ENCODE measurements at regions not wholly inside any gene's neighbourhood (a gene's known extent, or its start where the extent isn't known, plus 50 kb on each side); places are given as distances from the start of the nearest gene placed in this dataset.

DNA sequence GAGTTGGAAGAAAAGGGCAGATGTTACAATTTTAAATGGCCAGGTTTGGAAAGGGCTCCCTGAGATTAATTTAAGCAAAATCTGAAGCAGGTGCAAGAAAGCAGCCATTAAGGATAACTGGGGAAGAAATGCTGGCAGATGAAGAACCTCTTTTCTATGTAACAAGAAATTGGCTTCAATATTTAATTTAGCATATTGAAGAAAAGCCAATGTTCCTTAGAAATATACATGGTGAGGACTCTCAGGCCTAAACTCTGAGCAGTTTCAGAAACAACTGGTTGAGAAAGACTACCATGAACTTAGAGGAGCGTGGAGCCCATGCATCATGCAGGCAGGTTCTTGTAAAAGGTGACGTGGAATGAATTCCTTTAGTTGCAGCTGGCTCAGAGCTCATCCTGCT, 152.8 kb downstream of the LRIG3 start:
- CTCF ChIA-PET = no interaction called here
- Histone ChIP-seq H3K36me3 (ENCODE audit: control insufficient read depth, insufficient read depth, low read length) (no peaks in the 10 kb centered on the region), H3K27me3 (ENCODE audit: control insufficient read depth, insufficient read depth, low read length) (no peaks in the 10 kb centered on the region), H3K4me3 (ENCODE audit: low read depth, low read length) (no peak overlapping the region)
- POLR2A ChIA-PET = no interaction called here
- TF ChIP-seq, protein P1, sequence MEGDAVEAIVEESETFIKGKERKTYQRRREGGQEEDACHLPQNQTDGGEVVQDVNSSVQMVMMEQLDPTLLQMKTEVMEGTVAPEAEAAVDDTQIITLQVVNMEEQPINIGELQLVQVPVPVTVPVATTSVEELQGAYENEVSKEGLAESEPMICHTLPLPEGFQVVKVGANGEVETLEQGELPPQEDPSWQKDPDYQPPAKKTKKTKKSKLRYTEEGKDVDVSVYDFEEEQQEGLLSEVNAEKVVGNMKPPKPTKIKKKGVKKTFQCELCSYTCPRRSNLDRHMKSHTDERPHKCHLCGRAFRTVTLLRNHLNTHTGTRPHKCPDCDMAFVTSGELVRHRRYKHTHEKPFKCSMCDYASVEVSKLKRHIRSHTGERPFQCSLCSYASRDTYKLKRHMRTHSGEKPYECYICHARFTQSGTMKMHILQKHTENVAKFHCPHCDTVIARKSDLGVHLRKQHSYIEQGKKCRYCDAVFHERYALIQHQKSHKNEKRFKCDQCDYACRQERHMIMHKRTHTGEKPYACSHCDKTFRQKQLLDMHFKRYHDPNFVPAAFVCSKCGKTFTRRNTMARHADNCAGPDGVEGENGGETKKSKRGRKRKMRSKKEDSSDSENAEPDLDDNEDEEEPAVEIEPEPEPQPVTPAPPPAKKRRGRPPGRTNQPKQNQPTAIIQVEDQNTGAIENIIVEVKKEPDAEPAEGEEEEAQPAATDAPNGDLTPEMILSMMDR (IDR thresholded peaks at IDR 0.05; ENCODE audit: insufficient read depth, low read depth, low read length) = no peak
- no peak for DNase-seq (ENCODE audit: low read depth)

DNA sequence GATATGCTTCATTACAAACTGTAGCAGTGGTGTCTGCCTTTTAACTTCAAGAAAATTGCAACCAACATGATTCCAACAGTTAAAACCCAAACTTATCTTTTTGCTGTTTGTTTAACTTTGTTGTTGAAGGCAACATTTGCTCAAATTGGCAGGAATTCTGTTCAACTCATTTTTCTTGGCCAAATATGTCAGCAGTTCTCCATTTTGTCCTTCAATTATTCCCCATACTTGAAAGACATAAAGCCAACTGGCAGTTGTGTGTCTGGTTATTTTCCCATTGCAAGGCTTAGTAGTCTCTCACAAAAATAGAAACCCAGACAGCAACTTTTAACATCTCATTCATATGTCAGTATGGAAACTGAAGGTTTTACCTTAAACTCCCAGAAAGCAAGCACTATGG, 146.3 kb downstream of the LRIG3 start:
- Histone ChIP-seq H3K4me3 (ENCODE audit: low read depth, low read length) (no peak overlapping the region), H3K27me3 (ENCODE audit: control insufficient read depth, insufficient read depth, low read length) (no peaks in the 10 kb centered on the region), H3K36me3 (ENCODE audit: control insufficient read depth, insufficient read depth, low read length) (no peaks in the 10 kb centered on the region)
- POLR2A ChIA-PET = no interaction called here
- TF ChIP-seq, protein P1 (IDR thresholded peaks at IDR 0.05; ENCODE audit: insufficient read depth, low read depth, low read length) = no peak
- CTCF ChIA-PET = no interaction called here
- no peak for DNase-seq (ENCODE audit: low read depth)

DNA sequence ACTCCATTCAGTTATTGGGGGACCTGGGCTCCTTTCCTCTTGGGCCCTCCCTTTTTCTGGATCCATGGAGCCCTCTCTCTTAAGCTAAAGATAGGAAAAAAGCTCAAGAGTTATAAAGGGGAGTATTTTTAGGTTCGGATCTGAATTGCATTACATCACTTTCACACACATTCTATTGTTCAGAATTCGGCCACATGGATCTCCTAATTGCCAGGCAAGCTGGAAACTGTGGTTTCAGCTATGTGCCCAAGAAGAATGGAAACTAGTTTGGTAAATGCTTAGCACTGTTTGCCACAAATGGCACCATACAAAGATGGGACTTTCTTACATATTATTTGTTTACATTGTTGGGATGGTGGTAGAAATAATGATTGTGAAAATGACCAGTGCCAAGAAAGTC, 145.6 kb downstream of the LRIG3 start:
- POLR2A ChIA-PET = no interaction called here
- no peak for DNase-seq (ENCODE audit: low read depth)
- H3K36me3 ChIP-seq (ENCODE audit: control insufficient read depth, insufficient read depth, low read length) = no peaks in the 10 kb centered on the region
- no peak overlapping the region for H3K4me3 ChIP-seq (ENCODE audit: low read depth, low read length)
- CTCF ChIA-PET = no interaction called here
- no peaks in the 10 kb centered on the region for H3K27me3 ChIP-seq (ENCODE audit: control insufficient read depth, insufficient read depth, low read length)
- TF ChIP-seq, protein P1 (IDR thresholded peaks at IDR 0.05; ENCODE audit: insufficient read depth, low read depth, low read length) = no peak

- H3K27me3 ChIP-seq (ENCODE audit: control insufficient read depth, insufficient read depth, low read length) = no peaks in the 10 kb centered on the region
- no peaks in the 10 kb centered on the region for H3K36me3 ChIP-seq (ENCODE audit: control insufficient read depth, insufficient read depth, low read length)
- POLR2A ChIA-PET = no interaction called here
- TF ChIP-seq, protein P1 (IDR thresholded peaks at IDR 0.05; ENCODE audit: insufficient read depth, low read depth, low read length) = no peak
- H3K4me3 ChIP-seq (ENCODE audit: low read depth, low read length) = no peak overlapping the region
- DNase-seq (ENCODE audit: low read depth) = no peak
- CTCF ChIA-PET = interaction anchor here (1.0 kb wide), 1 partner anchor 10 kb away, joined by 3 read pairs; no protein-coding TSS in a partner anchor
These were observed 144.9 kb downstream of the LRIG3 start for GRCh38 chr12:58775396-58775795.

DNA sequence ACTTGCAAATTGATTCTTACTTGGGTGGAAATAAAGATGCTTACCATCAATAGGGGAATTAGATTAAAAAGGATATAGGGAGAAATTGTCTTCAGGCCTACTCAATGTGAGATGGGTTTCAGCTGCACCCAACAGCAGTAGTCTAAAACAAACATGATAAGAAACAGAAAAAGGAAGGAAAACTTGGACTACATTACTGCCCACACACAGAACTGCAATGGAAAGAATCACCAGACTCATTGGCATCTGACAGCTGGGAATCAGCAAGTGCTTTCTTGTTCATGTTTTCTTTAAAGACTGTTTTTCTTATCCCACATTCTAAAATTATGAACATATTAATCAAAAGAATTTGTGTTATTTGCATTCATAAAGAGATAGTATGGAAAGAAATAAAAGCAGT, 144.2 kb downstream of the LRIG3 start:
- no peaks in the 10 kb centered on the region for H3K36me3 ChIP-seq (ENCODE audit: control insufficient read depth, insufficient read depth, low read length)
- TF ChIP-seq, protein P1 (IDR thresholded peaks at IDR 0.05; ENCODE audit: insufficient read depth, low read depth, low read length) = no peak
- no peak overlapping the region for H3K4me3 ChIP-seq (ENCODE audit: low read depth, low read length)
- ChIA-PET CTCF (interaction anchor here (1.0 kb wide), 1 partner anchor 10 kb away, joined by 3 read pairs; no protein-coding TSS in a partner anchor), POLR2A (no interaction called here)
- no peak for DNase-seq (ENCODE audit: low read depth)
- no peaks in the 10 kb centered on the region for H3K27me3 ChIP-seq (ENCODE audit: control insufficient read depth, insufficient read depth, low read length)
